ENCODE measurements at regions not wholly inside any gene's neighbourhood (a gene's known extent, or its start where the extent isn't known, plus 50 kb on each side); places are given as distances from the start of the nearest gene placed in this dataset.

DNA sequence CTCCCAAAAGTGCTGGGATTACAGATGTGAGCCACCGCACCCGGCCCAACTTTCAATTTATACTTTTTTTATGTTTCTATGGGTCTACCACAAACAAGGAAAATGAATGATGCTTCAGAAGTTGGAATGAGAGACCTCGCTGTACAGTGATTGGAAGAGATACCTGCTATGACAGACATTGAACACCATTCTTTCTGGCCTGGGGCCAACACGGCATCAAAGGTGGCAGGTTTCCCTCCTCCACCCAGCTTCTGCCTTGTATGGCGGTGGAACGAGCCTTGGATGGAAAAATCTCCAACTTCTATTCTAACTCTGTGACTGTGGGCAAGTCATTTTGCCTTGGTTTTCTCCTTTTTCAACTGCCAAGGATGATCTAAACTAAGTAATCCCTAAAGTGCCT lies 117.8 kb upstream of the FAM174B start:
- no peak overlapping the region for H3K4me2 ChIP-seq (ENCODE audit: low read depth, low read length)

More for the DNA sequence above, 117.8 kb upstream of the FAM174B start:
- 60% methylated on average over 1 of the region's 6 CpGs; no CpG with 5 or more reads in 1 of the 2 experiments for WGBS, 2 experiments (ENCODE audit: extremely low coverage in 2 of 2, insufficient read length in 1 of 2)
- H2BK120ac ChIP-seq (ENCODE audit: low read depth, low read length) = no peak overlapping the region
- no peak overlapping the region for H2AK5ac ChIP-seq (ENCODE audit: low read depth, low read length)
- in situ Hi-C loops (cut with MboI; ENCODE audit: low sequenced_read_pairs) (no loop called here), intact Hi-C loops (cut with micrococcal nuclease) (no loop called here), dilution Hi-C loops (cut with HindIII; ENCODE audit: low sequenced_read_pairs, unreplicated experiment) (no loop called here)
- no peak overlapping the region for H3K23ac ChIP-seq (ENCODE audit: low read depth, low read length)
- ATAC-seq (ENCODE audit: low read depth) (no peak), DNase-seq (no peak)
- H3K18ac ChIP-seq (ENCODE audit: low read depth, low read length) = no peak overlapping the region
- H2BK20ac ChIP-seq (ENCODE audit: low read depth, low read length) = no peak overlapping the region
- no peak overlapping the region for H4K8ac ChIP-seq (ENCODE audit: low read depth in 2 of 2, low read length in 2 of 2)
- H4K20me1 ChIP-seq (ENCODE audit: insufficient read depth, low read length) = no peaks in the 10 kb centered on the region
- no peaks in the 10 kb centered on the region for H3K79me1 ChIP-seq (ENCODE audit: low read depth in 1 of 2, low read length in 2 of 2)
- no peak overlapping the region for H4K91ac ChIP-seq (ENCODE audit: insufficient read depth, low read depth, low read length)
- H3K56ac ChIP-seq (ENCODE audit: extremely low read depth, insufficient read depth, low read length) = no peak overlapping the region
- H3K4me3 ChIP-seq (ENCODE audit: insufficient read depth, low read depth, low read length) = no peak overlapping the region
- no peak overlapping the region for H3K27ac ChIP-seq (ENCODE audit: insufficient read depth, low read length)
- no peaks in the 10 kb centered on the region for H3K9me1 ChIP-seq (ENCODE audit: insufficient read depth, low read length)
- no peak overlapping the region for H3K9ac ChIP-seq (ENCODE audit: low read depth, low read length)
- H3K36me3 ChIP-seq (ENCODE audit: control insufficient read depth, insufficient read depth, low read length) = no peaks in the 10 kb centered on the region
- H2AK9ac ChIP-seq (replicated peaks; ENCODE audit: low read depth, low read length, poor library complexity) = no peak overlapping the region
- no peak overlapping the region for H3K4ac ChIP-seq (ENCODE audit: low read depth, low read length)
- no peak for TF ChIP-seq MAFK (IDR thresholded peaks at IDR 0.05; ENCODE audit: low read depth, low read length)
- no peak for TF ChIP-seq MAZ (IDR thresholded peaks at IDR 0.05; ENCODE audit: borderline replicate concordance, low read depth, low read length)
- no peak for TF ChIP-seq NFE2L2 (IDR thresholded peaks at IDR 0.05; ENCODE audit: low read depth, low read length)
- no peak for TF ChIP-seq BHLHE40 (IDR thresholded peaks at IDR 0.05; ENCODE audit: low read depth, low read length)
- TF ChIP-seq, protein P1, sequence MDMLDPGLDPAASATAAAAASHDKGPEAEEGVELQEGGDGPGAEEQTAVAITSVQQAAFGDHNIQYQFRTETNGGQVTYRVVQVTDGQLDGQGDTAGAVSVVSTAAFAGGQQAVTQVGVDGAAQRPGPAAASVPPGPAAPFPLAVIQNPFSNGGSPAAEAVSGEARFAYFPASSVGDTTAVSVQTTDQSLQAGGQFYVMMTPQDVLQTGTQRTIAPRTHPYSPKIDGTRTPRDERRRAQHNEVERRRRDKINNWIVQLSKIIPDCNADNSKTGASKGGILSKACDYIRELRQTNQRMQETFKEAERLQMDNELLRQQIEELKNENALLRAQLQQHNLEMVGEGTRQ (IDR thresholded peaks at IDR 0.05; ENCODE audit: low read depth, low read length) = no peak
- no peak for TF ChIP-seq RAD21 (IDR thresholded peaks at IDR 0.05; ENCODE audit: low read length)
- TF ChIP-seq CEBPB (IDR thresholded peaks at IDR 0.05; ENCODE audit: low read depth, low read length) = no peak
- TF ChIP-seq SMC3 (IDR thresholded peaks at IDR 0.05; ENCODE audit: low read depth, low read length) = no peak
- TF ChIP-seq POLR2A (IDR thresholded peaks at IDR 0.05; ENCODE audit: low read depth, low read length) = no peak
- TF ChIP-seq, protein P2, sequence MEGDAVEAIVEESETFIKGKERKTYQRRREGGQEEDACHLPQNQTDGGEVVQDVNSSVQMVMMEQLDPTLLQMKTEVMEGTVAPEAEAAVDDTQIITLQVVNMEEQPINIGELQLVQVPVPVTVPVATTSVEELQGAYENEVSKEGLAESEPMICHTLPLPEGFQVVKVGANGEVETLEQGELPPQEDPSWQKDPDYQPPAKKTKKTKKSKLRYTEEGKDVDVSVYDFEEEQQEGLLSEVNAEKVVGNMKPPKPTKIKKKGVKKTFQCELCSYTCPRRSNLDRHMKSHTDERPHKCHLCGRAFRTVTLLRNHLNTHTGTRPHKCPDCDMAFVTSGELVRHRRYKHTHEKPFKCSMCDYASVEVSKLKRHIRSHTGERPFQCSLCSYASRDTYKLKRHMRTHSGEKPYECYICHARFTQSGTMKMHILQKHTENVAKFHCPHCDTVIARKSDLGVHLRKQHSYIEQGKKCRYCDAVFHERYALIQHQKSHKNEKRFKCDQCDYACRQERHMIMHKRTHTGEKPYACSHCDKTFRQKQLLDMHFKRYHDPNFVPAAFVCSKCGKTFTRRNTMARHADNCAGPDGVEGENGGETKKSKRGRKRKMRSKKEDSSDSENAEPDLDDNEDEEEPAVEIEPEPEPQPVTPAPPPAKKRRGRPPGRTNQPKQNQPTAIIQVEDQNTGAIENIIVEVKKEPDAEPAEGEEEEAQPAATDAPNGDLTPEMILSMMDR (conservative IDR thresholded peaks at IDR 0.05; ENCODE audit: low read depth, low read length) = no peak
- POLR2A ChIA-PET (ENCODE audit: unreplicated experiment) = no interaction called here
- H3K14ac ChIP-seq (replicated peaks; ENCODE audit: low read depth, low read length) = no peak overlapping the region
- H2BK5ac ChIP-seq (ENCODE audit: low read depth, low read length, poor library complexity, severe bottlenecking) = no peak overlapping the region
- BruUV-seq (replicated peaks) = no TSS peak
- no peaks in the 10 kb centered on the region for H3K27me3 ChIP-seq (ENCODE audit: control insufficient read depth, insufficient read depth, low read length)
- no peak overlapping the region for H2AFZ ChIP-seq (replicated peaks; ENCODE audit: low read length, poor library complexity)
- no peaks in the 10 kb centered on the region for H3K4me1 ChIP-seq (ENCODE audit: control insufficient read depth, insufficient read depth, low read length)
- H3K9me3 ChIP-seq (ENCODE audit: control insufficient read depth, insufficient read depth, low read length) = no peaks in the 10 kb centered on the region
- no peak overlapping the region for H4K5ac ChIP-seq (ENCODE audit: low read depth, low read length)
- H2BK15ac ChIP-seq (ENCODE audit: low read depth, low read length) = no peak overlapping the region
- CTCF ChIA-PET = no interaction called here
